Activated CD8-positive, alpha-beta memory T cell treated with anti-CD3 and anti-CD28 coated beads for 48 hours (primary cell): ENCODE measurements at regions not wholly inside any gene's neighbourhood (a gene's known extent, or its start where the extent isn't known, plus 50 kb on each side); places are given as distances from the start of the nearest gene placed in this dataset.
"Not testable (repeated sequence)": the region's sequence is repeated elsewhere in the genome, so short reads cannot be mapped to it uniquely, and the experiment has no call there.

Experiments
- DNase-seq, 3 experiments: peaks; one replicate each; pipeline ENCODE4 v3.0.0-alpha.2; 2020; ENCODE audit warnings: low read depth in 2 of 3, low spot score in 2 of 3

- no peak for DNase-seq
Measured at GRCh38 chr11:16542353-16542752, 186.0 kb upstream of the SOX6 start.

GRCh38 chr11:16536513-16536912, 180.2 kb upstream of the SOX6 start:
- DNase-seq, result no peak

GRCh38 chr11:16528639-16529038, 172.3 kb upstream of the SOX6 start:
- DNase-seq, result no peak

- DNase-seq, result no peak
Measured at GRCh38 chr11:16527525-16528246, 171.3 kb upstream of the SOX6 start.

DNA sequence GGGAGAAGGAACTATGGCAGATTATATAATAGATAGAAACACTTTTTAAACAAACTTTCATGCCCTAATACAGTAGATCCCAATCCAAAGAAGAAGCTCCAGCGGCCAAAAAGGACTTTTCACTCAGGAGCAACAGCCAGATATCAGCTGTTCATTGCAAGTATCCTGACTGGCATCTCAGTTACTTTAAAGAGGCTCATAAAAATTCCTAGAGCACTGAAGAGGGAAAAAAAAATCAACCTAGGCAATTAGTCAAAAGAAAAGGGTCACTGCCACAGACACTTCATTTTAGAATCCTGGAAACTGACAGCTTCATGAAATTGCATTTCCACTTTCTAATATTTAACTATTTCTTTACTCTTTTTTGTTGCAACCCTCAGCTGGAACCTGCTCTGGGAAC, 170.6 kb upstream of the SOX6 start:
- no peak for DNase-seq

DNA sequence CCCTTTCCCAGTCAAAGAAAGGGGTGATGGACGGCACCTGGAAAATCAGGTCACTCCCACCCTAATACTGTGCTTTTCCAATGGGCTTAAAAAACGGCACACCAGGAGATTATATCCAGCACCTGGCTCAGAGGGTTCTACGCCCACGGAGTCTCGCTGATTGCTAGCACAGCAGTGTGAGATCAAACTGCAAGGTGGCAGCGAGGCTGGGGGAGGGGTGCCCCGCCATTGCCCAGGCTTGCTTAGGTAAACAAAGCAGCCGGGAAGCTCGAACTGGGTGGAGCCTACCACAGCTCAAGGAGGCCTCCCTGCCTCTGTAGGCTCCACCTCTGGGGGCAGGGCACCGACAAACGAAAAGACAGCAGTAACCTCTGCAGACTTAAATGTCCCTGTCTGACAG, 164.4 kb upstream of the SOX6 start:
- DNase-seq, result not testable (repeated sequence)

DNA sequence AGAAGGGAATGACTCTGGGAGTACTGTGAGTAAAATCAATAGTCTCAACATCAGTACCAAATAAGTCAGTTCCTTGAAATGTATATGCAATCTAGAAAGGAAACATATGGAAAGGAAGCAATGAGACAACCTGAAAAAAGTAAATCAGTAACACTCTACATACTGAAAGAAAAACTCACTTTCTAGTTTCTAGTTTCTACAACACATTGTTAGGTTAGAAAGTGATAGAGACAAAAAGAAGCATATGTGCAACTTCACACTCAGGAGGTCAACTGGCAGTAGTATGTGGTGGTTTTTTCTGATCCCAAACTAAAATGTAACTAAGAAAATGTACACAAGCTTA, 156.5 kb upstream of the SOX6 start:
- DNase-seq, result no peak

- no peak for DNase-seq
Measured at GRCh38 chr11:16512198-16512898, 156.0 kb upstream of the SOX6 start.

- no peak for DNase-seq
Measured at GRCh38 chr11:16511116-16512114, 155.1 kb upstream of the SOX6 start.

GRCh38 chr11:16505481-16505880, 149.1 kb upstream of the SOX6 start:
- DNase-seq, result no peak

DNA sequence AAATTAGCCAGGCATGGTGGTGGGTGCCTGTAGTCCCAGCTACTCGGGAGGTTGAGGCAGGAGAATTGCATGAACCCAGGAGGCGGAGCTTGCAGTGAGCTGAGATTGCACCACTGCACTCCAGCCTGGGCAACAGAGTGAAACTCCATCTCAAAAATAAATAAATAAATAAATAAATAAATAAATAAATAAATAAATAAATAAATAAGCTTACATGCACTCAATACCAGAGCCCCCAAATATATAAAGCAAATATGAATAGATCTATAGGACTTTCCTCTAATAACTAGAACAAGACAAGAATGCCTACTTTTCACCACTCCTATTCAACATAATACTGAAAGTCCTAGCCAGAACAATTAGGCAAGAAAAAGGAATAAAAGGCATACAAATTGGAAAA, 147.5 kb upstream of the SOX6 start:
- DNase-seq, result not testable (repeated sequence)

- no peak for DNase-seq
Measured at GRCh38 chr11:16494918-16495691, 138.8 kb upstream of the SOX6 start.

DNA sequence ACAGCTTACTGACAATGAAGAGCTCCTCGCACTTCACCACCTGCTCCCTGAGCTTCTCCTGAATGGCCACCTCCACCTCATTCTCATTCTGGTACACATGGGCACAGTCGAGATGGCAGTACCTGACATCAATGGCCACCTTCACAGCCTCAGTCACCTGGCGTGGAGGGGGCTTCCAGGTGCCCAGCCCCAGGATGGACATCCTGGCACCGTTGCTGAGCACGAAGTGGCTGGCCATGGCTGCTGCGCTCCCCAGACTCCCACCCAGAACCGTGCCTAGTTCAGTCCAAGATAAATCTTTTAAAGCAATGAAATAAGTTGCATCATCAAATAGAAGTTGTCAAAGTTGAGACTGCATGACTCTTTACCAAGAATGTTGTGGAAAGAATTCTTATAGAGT, 128.1 kb upstream of the SOX6 start:
- no peak for DNase-seq

GRCh38 chr11:16474659-16475058, 118.3 kb upstream of the SOX6 start:
- no peak for DNase-seq

GRCh38 chr11:16469968-16470367, 113.6 kb upstream of the SOX6 start:
- no peak for DNase-seq

DNA sequence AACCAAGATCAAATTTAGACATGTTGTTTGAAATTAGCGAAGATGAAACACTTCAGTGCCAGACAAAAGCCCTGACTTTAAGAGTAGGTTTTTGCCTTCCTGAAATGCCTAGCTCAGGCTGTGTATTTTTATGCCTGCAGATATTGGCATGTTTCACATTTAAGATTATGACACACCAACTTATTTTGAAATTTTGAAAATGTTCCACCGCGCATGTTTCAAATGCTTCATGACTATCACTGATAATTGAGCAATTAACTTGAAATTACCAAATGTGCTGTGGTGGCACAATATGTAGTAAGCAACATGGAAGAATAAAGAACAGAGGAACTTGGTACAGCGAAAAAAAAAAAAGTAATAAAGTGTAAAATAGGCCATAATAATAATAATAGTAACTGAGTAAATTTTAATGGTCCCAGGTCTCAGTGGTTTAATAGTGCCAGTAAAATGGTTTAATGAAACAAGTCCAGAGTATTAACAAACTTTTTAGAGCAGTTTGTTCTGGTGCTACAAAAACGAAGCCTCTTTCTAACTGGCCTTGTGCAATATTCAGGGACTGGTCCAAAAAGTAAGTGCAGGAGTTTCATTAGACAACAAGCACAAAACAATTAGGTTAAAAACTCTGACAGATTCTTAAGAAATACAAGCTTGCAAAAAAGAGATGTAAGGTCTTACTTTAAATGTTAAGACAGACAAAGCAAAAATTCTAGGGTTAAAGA, 112.5 kb upstream of the SOX6 start:
- no peak for DNase-seq

GRCh38 chr11:16460508-16460907, 104.2 kb upstream of the SOX6 start:
- no peak for DNase-seq

DNA sequence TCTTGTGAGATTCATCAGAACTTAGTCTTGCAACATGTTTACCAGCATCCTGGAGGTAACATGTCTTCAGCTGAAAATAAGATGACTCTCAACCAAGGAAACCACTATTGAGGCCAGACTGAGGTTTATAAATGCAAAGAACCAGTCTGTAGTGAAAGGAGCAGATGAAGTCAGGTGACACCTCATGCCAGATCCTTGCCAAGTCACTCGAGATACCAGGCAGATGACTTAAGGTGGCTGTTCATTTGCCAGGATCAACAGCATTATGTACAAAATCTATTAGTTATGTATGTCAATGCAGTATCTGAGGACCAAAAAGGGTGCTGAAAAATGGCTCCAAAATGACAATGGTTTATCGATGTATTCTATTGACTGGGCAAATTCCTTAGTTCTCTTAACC, 100.0 kb upstream of the SOX6 start:
- no peak for DNase-seq

DNA sequence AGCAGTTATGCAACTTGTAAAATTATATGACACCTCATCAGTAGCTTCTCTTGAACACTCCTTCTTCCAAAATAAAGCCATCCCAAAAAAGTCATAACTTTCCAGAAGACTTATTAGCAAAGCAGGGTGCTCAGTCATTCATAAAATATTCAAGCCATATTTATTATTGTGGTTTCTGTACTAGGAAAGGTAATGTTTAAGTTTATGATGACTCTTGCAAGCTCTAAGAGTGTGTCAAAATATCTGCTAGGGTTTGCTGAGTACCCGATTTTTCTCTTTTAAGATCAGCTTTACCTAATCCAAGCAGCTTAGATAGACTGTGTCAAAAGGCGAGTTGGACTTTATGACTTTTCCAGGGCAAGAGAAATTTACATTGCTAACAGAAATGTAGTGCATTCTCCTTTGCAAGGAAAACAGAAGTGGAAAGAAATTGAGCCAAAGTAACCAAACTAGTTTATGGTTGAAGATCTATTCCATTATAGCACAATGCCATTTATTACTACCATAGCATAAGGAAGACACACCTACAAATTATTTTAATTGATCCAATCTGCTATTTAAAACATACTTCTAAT, 98.0 kb upstream of the SOX6 start:
- DNase-seq, result no peak

DNA sequence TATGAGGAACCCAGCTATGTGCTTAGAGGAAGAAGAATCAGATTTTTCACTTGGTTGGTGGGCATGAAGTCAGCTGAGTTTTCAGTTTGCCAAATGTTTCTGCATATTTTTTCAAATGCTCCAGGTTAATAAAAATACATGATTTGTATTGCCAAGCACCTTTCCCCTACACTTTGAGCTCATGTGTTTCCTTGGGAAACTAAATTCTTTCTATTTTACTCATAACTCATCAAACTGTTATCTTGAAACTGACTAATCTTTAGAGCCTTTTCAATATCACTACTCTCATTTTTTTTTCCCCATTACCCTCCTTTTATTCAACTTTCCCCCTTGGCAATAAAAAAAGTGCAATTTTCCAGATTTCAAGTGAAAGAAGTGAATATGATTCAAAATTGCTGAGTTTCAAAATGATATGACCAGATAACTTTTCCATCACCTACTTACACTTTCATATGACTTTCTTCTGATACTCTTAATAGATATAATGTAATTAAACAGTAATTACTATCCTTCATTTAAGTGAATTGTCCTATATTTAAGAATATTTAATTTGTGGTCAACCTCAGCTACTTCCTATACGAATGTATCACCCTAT, 91.9 kb upstream of the SOX6 start:
- no peak for DNase-seq
